Esophagus squamous epithelium (tissue), 5 donors: ENCODE measurements at regions not wholly inside any gene's neighbourhood (a gene's known extent, or its start where the extent isn't known, plus 50 kb on each side); places are given as distances from the start of the nearest gene placed in this dataset.

ENCODE experiments used
- DNase-seq: peaks from one replicate; lab custom pipeline; 2025; lab: John Stamatoyannopoulos, UW
- H3K27ac ChIP-seq, 4 donors: fragments of 200-600 bp; sonication (generic); one replicate each; pipeline ENCODE4 v1.5.1; 2016 to 2019; ENCODE audit warnings: mild to moderate bottlenecking in 1 of 4
- H3K27me3 ChIP-seq, 4 donors: fragments of 200-600 bp; sonication (generic); 1 replicate in 3 of 4; 2 replicates in 1 of 4; pipeline versions ENCODE4 v1.5.1 to v1.6.0; 2017 to 2021; ENCODE audit warnings: antibody characterized with exemption in 1 of 4
- H3K36me3 ChIP-seq, 3 donors: fragments of 200-600 bp; sonication (generic); one replicate each; pipeline ENCODE4 v1.5.1; 2016 to 2019
- H3K4me1 ChIP-seq, 3 donors: fragments of 200-600 bp; sonication (generic); one replicate each; pipeline ENCODE4 v1.5.1; 2017 to 2019
- H3K4me3 ChIP-seq, 4 donors: fragments of 200-600 bp; sonication (generic); 1 replicate in 3 of 4; 2 replicates in 1 of 4; pipeline ENCODE4 v1.5.1; 2016 to 2019; ENCODE audit warnings: mild to moderate bottlenecking in 2 of 4, moderate library complexity in 1 of 4
- H3K9me3 ChIP-seq, 3 donors: fragments of 200-600 bp; sonication (generic); one replicate each; pipeline ENCODE4 v1.5.1; 2016 to 2019
- POLR2A ChIP-seq, 4 donors: fragments of 450-650 bp; IDR thresholded peaks; one replicate each; pipeline ENCODE4 v1.6.1; 2017; ENCODE audit warnings: antibody characterized with exemption in 4 of 4, mild to moderate bottlenecking in 4 of 4, moderate library complexity in 3 of 4
- WGBS, 2 donors: methylation state at CpG; one replicate each; pipeline ENCODE4 v1.1.5; 2018; 5-methylcytosine and 5-hydroxymethylcytosine counted together
- intact Hi-C: fragments of 100-400 bp; cut with DNase I; formaldehyde crosslinking; loops from one replicate; pipeline ENCODE4 v1.15.0; 2022
- TF ChIP-seq, protein P1 (sequence below), 6 experiments: fragments of 450-650 bp in 4 of 6; fragments of 200-600 bp in 2 of 6; sonication (generic) in 2 of 6; IDR thresholded peaks; one replicate each; pipeline ENCODE4 v1.5.1; 2016 to 2019; ENCODE audit warnings: antibody characterized with exemption in 6 of 6, mild to moderate bottlenecking in 4 of 6, moderate library complexity in 4 of 6
- donor health status: DM: yes; HTN: yes; CAD: no.

DNA sequence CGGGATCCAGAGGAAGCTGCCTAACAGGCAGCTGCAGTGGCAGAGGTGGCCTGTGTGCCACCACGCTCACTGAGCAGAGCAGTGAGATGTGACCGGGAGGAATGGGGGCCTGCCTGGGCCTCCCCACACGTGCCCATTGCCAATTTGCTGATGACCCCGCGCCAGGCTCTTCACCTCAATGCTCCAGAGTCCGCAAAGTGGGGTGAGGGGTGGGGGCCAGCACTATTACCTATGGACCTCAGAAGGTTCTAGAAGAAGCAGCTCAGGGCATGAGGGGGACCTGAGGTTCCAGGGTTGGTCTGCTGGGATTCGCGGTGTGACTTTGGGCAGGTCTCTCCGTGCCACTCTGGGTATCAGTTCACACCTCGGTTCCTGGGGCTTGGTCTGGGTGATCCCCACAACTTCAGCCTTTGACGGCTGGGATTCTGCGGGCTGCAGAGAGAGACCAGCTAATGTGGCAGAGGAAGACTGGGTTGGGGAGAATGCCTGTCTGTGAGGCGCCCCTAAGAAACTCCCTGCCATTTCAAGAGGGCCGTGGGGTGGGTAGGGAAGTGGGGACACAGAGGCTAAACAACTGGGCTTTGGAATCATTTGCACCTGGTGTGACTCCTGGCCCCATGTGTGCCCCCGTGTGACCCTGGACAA is 231.0 kb upstream of the MVB12B start:
- intact Hi-C loops = no loop called here
- H3K4me1 ChIP-seq = no peaks in the 10 kb centered on the region
- no peak overlapping the region for H3K4me3 ChIP-seq
- WGBS, 2 donors = 71 to 78% methylated on average over 4 of the region's 16 CpGs
- no peak overlapping the region for H3K27ac ChIP-seq
- peaks cover 0 to 6% (median 0%) of the 10 kb centered on the region in 3 donors for H3K9me3 ChIP-seq
- TF ChIP-seq, protein P1, sequence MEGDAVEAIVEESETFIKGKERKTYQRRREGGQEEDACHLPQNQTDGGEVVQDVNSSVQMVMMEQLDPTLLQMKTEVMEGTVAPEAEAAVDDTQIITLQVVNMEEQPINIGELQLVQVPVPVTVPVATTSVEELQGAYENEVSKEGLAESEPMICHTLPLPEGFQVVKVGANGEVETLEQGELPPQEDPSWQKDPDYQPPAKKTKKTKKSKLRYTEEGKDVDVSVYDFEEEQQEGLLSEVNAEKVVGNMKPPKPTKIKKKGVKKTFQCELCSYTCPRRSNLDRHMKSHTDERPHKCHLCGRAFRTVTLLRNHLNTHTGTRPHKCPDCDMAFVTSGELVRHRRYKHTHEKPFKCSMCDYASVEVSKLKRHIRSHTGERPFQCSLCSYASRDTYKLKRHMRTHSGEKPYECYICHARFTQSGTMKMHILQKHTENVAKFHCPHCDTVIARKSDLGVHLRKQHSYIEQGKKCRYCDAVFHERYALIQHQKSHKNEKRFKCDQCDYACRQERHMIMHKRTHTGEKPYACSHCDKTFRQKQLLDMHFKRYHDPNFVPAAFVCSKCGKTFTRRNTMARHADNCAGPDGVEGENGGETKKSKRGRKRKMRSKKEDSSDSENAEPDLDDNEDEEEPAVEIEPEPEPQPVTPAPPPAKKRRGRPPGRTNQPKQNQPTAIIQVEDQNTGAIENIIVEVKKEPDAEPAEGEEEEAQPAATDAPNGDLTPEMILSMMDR (IDR thresholded peaks at IDR 0.05) = no peak
- no peak for TF ChIP-seq POLR2A (IDR thresholded peaks at IDR 0.05)
- no peaks in the 10 kb centered on the region for H3K36me3 ChIP-seq
- peaks cover 0 to 10% (median 0%) of the 10 kb centered on the region in 4 donors for H3K27me3 ChIP-seq
- no peak for DNase-seq

DNA sequence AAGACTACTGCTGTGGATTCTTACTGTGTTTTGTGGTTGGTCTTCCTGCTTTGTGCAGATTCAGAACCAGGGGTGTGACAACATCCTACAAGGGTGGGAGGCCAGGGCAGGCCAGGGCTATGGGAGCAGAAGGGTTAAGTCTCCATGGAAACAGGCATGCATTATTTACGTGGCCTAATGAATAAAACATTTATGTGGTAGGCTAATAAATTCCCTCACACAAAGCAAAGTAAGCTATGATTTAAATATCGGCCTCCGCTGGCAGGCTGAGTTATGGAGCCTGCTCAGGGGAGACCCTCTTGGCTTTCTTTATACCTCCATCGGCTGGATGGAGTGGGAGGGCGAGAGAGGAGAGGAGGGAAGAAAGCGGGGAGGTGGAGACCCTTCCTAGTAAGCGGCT is 230.3 kb upstream of the MVB12B start:
- Histone ChIP-seq H3K36me3 (no peaks in the 10 kb centered on the region), H3K27me3 (peaks cover 0 to 7% (median 0%) of the 10 kb centered on the region in 4 donors), H3K9me3 (peaks cover 0 to 6% (median 0%) of the 10 kb centered on the region in 3 donors), H3K27ac (no peak overlapping the region), H3K4me3 (no peak overlapping the region), H3K4me1 (no peaks in the 10 kb centered on the region)
- WGBS, 2 donors = 71 to 74% methylated on average over 7 of the region's 7 CpGs
- TF ChIP-seq, protein P1 (IDR thresholded peaks at IDR 0.05) = no peak
- TF ChIP-seq POLR2A (IDR thresholded peaks at IDR 0.05) = no peak
- intact Hi-C loops = no loop called here
- no peak for DNase-seq

GRCh38 chr9:126097679-126098078 is 228.9 kb upstream of the MVB12B start:
- WGBS, 2 donors = no CpG with 5 or more reads among the region's 6 CpGs
- H3K27ac ChIP-seq = no peak overlapping the region
- no peak for DNase-seq
- H3K4me1 ChIP-seq = no peaks in the 10 kb centered on the region
- H3K27me3 ChIP-seq = peaks cover 0 to 8% (median 0%) of the 10 kb centered on the region in 4 donors
- no peaks in the 10 kb centered on the region for H3K36me3 ChIP-seq
- TF ChIP-seq, protein P1 (IDR thresholded peaks at IDR 0.05) = no peak
- no peak for TF ChIP-seq POLR2A (IDR thresholded peaks at IDR 0.05)
- intact Hi-C loops = no loop called here
- no peak overlapping the region for H3K4me3 ChIP-seq
- peaks cover 0 to 6% (median 0%) of the 10 kb centered on the region in 3 donors for H3K9me3 ChIP-seq

DNA sequence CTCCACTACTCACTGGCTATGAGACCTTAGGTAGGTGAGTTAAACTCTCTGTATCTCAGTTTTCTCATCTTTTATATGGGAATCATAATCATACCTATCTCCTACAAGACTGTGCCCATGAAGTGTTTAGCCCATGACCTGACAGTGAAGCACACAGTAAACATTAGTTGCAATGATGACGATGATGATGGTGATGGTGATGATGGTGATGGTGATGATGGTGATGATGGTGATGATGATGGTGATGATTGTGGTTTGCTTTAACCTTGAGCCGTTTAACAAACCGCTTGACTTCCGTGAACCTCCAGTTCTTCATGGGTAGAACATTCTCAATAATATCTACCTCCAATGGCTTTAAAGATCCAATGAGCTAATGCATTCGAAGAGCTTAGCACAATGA is 220.2 kb upstream of the MVB12B start:
- TF ChIP-seq POLR2A (IDR thresholded peaks at IDR 0.05) = no peak
- TF ChIP-seq, protein P1 (IDR thresholded peaks at IDR 0.05) = no peak
- DNase-seq = no peak
- no peaks in the 10 kb centered on the region for H3K36me3 ChIP-seq
- intact Hi-C loops = no loop called here
- WGBS, 2 donors = 92 to 93% methylated on average over 5 of the region's 5 CpGs
- H3K9me3 ChIP-seq = no peaks in the 10 kb centered on the region
- H3K27ac ChIP-seq = no peak overlapping the region
- H3K4me3 ChIP-seq = no peak overlapping the region
- no peaks in the 10 kb centered on the region for H3K4me1 ChIP-seq
- peaks cover 0 to 53% (median 0%) of the 10 kb centered on the region in 4 donors for H3K27me3 ChIP-seq

GRCh38 chr9:126107693-126108092 is 218.9 kb upstream of the MVB12B start:
- TF ChIP-seq, protein P1 (IDR thresholded peaks at IDR 0.05) = no peak
- no peak for TF ChIP-seq POLR2A (IDR thresholded peaks at IDR 0.05)
- Histone ChIP-seq H3K36me3 (no peaks in the 10 kb centered on the region), H3K9me3 (no peaks in the 10 kb centered on the region), H3K27ac (no peak overlapping the region), H3K27me3 (peaks cover 0 to 64% (median 0%) of the 10 kb centered on the region in 4 donors), H3K4me1 (no peaks in the 10 kb centered on the region), H3K4me3 (no peak overlapping the region)
- intact Hi-C loops = no loop called here
- no peak for DNase-seq
- WGBS, 2 donors = 88% methylated on average over 12 of the region's 12 CpGs
